A673 (cell line): ENCODE measurements at regions not wholly inside any gene's neighbourhood (a gene's known extent, or its start where the extent isn't known, plus 50 kb on each side); places are given as distances from the start of the nearest gene placed in this dataset.

Source experiments
- EZH2 ChIP-seq: fragments of 200-600 bp; sonication (generic); IDR thresholded peaks from 2 replicates; pipeline ENCODE4 v1.6.1; 2017; ENCODE audit warnings: borderline replicate concordance, low read depth, mild to moderate bottlenecking, mixed read lengths, antibody characterized with exemption, low read length; ENCODE audit not compliant: poor library complexity, severe bottlenecking
- TF ChIP-seq, protein P1 (sequence below): fragments of 300-800, 200-600 bp; sonication (generic); conservative IDR thresholded peaks from 2 replicates; pipeline ENCODE4 v1.5.1; 2017; ENCODE audit warnings: low read depth, mild to moderate bottlenecking, antibody characterized with exemption, low read length, moderate library complexity, mixed read lengths

DNA sequence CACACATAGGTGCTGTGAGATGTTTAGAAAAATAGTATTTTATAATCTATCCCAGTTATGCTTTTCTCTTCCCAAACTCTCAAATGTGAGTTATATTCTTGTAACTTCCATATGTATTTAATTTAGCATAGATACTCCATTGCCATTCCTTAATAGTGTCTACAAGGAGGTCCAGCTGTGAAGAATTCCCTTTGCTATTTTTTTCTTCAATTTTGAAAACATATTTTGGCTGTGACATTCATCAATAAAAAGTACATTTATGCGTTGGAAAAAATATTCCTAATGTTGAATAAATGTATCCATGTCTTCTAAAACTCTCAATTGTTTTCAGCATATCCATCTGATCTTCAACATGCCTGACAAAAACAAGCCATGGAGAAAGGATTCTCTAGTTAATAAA, 1402.0 kb upstream of the SEL1L start:
- TF ChIP-seq, protein P1, sequence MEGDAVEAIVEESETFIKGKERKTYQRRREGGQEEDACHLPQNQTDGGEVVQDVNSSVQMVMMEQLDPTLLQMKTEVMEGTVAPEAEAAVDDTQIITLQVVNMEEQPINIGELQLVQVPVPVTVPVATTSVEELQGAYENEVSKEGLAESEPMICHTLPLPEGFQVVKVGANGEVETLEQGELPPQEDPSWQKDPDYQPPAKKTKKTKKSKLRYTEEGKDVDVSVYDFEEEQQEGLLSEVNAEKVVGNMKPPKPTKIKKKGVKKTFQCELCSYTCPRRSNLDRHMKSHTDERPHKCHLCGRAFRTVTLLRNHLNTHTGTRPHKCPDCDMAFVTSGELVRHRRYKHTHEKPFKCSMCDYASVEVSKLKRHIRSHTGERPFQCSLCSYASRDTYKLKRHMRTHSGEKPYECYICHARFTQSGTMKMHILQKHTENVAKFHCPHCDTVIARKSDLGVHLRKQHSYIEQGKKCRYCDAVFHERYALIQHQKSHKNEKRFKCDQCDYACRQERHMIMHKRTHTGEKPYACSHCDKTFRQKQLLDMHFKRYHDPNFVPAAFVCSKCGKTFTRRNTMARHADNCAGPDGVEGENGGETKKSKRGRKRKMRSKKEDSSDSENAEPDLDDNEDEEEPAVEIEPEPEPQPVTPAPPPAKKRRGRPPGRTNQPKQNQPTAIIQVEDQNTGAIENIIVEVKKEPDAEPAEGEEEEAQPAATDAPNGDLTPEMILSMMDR = no peak
- TF ChIP-seq EZH2 = no peak
